Astrocyte of the spinal cord (primary cell): ENCODE measurements at regions not wholly inside any gene's neighbourhood (a gene's known extent, or its start where the extent isn't known, plus 50 kb on each side); places are given as distances from the start of the nearest gene placed in this dataset.

Experiments used
- DNase-seq: peaks from one replicate; pipeline ENCODE4 v3.0.0; 2011; ENCODE audit warnings: low read depth, low spot score
- H3K4me3 ChIP-seq: 2 replicates; pipeline ENCODE4 v1.5.1; 2011; ENCODE audit warnings: low read depth, mild to moderate bottlenecking, low read length, moderate library complexity
- in situ Hi-C: cut with HindIII; loops from 2 replicates; pipeline ENCODE4 v1.10.0; 2017; ENCODE audit warnings: low sequenced_read_pairs
- TF ChIP-seq, protein P1 (sequence below): IDR thresholded peaks from 2 replicates; pipeline ENCODE4 v1.5.1; 2012; ENCODE audit warnings: low read depth, mild to moderate bottlenecking, low read length, inconsistent platforms

GRCh38 chr22:33202455-33202854 lies 144.3 kb upstream of the SYN3 start:
- TF ChIP-seq, protein P1, sequence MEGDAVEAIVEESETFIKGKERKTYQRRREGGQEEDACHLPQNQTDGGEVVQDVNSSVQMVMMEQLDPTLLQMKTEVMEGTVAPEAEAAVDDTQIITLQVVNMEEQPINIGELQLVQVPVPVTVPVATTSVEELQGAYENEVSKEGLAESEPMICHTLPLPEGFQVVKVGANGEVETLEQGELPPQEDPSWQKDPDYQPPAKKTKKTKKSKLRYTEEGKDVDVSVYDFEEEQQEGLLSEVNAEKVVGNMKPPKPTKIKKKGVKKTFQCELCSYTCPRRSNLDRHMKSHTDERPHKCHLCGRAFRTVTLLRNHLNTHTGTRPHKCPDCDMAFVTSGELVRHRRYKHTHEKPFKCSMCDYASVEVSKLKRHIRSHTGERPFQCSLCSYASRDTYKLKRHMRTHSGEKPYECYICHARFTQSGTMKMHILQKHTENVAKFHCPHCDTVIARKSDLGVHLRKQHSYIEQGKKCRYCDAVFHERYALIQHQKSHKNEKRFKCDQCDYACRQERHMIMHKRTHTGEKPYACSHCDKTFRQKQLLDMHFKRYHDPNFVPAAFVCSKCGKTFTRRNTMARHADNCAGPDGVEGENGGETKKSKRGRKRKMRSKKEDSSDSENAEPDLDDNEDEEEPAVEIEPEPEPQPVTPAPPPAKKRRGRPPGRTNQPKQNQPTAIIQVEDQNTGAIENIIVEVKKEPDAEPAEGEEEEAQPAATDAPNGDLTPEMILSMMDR, result no peak
- no peak for DNase-seq
- H3K4me3 ChIP-seq, result no peak overlapping the region
- in situ Hi-C loops, result no loop called here

DNA sequence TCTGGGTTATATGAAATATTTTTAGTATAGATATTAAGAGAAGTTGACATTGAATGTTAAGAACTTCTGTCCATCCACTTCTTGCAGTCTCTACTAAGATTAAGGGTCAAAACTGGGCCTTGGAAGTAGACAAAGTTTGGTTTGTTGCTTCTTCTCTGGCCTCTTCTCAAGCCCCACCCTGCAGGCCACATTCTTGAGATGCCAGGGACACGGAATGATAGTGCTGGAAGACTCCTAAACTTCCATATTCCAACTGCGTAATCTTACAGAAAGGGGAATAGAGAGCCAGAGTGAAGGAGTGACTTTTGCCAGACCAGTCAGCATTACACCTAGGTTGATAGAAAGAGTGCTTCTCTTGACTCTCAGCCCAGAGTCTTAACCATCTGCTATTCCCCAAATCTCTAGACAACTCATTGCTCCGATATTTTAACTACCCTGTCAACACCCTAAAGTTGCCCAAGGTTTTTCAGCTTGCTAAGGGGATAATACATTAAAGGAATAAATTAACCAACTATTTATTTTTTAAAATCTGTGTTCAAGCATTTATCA lies 136.4 kb upstream of the SYN3 start:
- no peak for DNase-seq
- in situ Hi-C loops, result no loop called here
- H3K4me3 ChIP-seq, result no peak overlapping the region
- TF ChIP-seq, protein P1, result no peak

- H3K4me3 ChIP-seq, result no peak overlapping the region
- TF ChIP-seq, protein P1, result no peak
- no peak for DNase-seq
- in situ Hi-C loops, result no loop called here
Measured at GRCh38 chr22:33192156-33192555, 134.0 kb upstream of the SYN3 start.

DNA sequence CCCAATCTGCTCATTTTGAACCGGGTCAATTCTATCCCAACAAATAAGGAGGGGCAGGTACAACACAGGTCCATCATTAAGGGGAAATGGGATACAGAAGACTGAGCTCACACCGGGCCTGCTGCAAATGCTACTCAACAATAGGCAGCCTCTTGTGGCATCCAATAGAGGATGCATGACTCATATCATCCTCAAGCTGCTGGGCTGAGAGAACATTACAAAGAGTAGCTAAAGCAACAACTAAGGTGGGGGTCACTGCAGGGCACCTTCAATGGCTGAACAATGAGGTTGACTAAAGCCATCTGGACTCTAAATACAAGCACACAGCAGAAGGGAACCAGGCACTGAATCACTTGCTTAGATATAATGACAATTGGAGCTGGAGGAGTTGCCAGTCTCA lies 130.1 kb upstream of the SYN3 start:
- TF ChIP-seq, protein P1, result no peak
- no peak overlapping the region for H3K4me3 ChIP-seq
- in situ Hi-C loops, result no loop called here
- DNase-seq, result no peak

DNA sequence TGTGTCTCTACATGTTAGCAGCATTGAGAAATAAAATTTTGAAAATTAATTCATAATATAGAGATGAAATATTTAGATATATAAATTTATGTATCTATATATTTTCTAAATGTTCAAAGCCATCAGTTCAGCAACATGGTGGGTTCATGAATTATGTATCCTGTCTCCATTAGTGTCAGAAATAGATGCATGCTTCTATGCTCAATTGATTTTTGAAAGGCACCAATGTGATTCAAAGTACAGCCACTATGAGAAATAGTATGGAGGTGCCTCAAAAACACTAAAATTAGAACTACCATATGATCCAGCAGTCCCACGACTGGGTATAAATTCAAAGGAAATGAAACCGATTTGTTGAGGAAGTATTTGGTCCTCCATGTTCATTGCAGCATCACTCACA lies 128.6 kb upstream of the SYN3 start:
- in situ Hi-C loops, result no loop called here

DNA sequence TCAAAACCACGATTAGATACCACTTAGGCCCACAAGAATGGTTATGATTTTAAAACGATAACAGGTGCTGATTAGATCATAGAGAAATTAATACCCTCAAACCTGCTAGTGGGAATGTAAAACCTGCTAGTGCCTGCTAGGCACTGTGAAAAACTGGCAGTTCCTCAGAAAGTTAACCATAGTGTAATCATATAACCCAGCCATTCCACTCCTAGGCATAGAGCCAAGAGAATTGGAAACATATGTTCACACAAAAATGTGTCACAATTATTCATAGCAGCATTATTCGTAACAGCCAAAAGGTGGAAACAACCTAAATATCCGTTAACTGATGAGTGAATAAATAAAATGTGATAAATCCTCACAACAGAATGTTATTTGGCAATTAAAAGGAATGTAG lies 122.2 kb upstream of the SYN3 start:
- DNase-seq, result no peak
- in situ Hi-C loops, result no loop called here
- H3K4me3 ChIP-seq, result no peak overlapping the region
- TF ChIP-seq, protein P1, result no peak

More for the DNA sequence above, 128.6 kb upstream of the SYN3 start:
- DNase-seq, result no peak
- H3K4me3 ChIP-seq, result no peak overlapping the region
- TF ChIP-seq, protein P1, result no peak
